ENCODE measurements at regions not wholly inside any gene's neighbourhood (a gene's known extent, or its start where the extent isn't known, plus 50 kb on each side); places are given as distances from the start of the nearest gene placed in this dataset.

- TF ChIP-seq MYC (IDR thresholded peaks at IDR 0.05; ENCODE audit: low read depth, low read length), result no peak
- TF ChIP-seq MAX (IDR thresholded peaks at IDR 0.05; ENCODE audit: insufficient read depth, insufficient read length), result no peak
- no peak for TF ChIP-seq POLR2AphosphoS5 (IDR thresholded peaks at IDR 0.05; ENCODE audit: insufficient read depth, low read depth, low read length)
These were observed 244.0 kb downstream of the BUB3 start for GRCh38 chr10:123398180-123398591.
